ENCODE measurements at regions not wholly inside any gene's neighbourhood (a gene's known extent, or its start where the extent isn't known, plus 50 kb on each side); places are given as distances from the start of the nearest gene placed in this dataset.
"Not testable (repeated sequence)": the region's sequence is repeated elsewhere in the genome, so short reads cannot be mapped to it uniquely, and the experiment has no call there.

- no peak for TF ChIP-seq CTCF (conservative IDR thresholded peaks at IDR 0.05; ENCODE audit: low read depth)
- ChIA-PET POLR2A (ENCODE audit: low non-redundant PET) (no interaction called here), CTCF (no interaction called here)
- no peak overlapping the region for H3K27ac ChIP-seq
- no peak for DNase-seq (ENCODE audit: low spot score)
Observed at GRCh38 chr17:55925440-55925839, 174.6 kb downstream of the PCTP start.

GRCh38 chr17:55926276-55926990 is 175.6 kb downstream of the PCTP start:
- no peak for DNase-seq (ENCODE audit: low spot score)
- POLR2A ChIA-PET (ENCODE audit: low non-redundant PET), result no interaction called here
- no peak for TF ChIP-seq CTCF (conservative IDR thresholded peaks at IDR 0.05; ENCODE audit: low read depth)
- no peak overlapping the region for H3K27ac ChIP-seq
- CTCF ChIA-PET, result no interaction called here

GRCh38 chr17:55930291-55930809 is 179.5 kb downstream of the PCTP start:
- H3K27ac ChIP-seq, result no peak overlapping the region
- ChIA-PET CTCF (no interaction called here), POLR2A (ENCODE audit: low non-redundant PET) (no interaction called here)
- TF ChIP-seq CTCF (conservative IDR thresholded peaks at IDR 0.05; ENCODE audit: low read depth), result no peak
- no peak for DNase-seq (ENCODE audit: low spot score)

- TF ChIP-seq CTCF (conservative IDR thresholded peaks at IDR 0.05; ENCODE audit: low read depth), result no peak
- no peak overlapping the region for H3K27ac ChIP-seq
- ChIA-PET CTCF (no interaction called here), POLR2A (ENCODE audit: low non-redundant PET) (no interaction called here)
- DNase-seq (ENCODE audit: low spot score), result no peak
Observed at GRCh38 chr17:55931446-55931845, 180.6 kb downstream of the PCTP start.

- no peak overlapping the region for H3K27ac ChIP-seq
- no peak for DNase-seq (ENCODE audit: low spot score)
- no peak for TF ChIP-seq CTCF (conservative IDR thresholded peaks at IDR 0.05; ENCODE audit: low read depth)
- ChIA-PET POLR2A (ENCODE audit: low non-redundant PET) (no interaction called here), CTCF (no interaction called here)
Observed at GRCh38 chr17:55932973-55933372, 182.1 kb downstream of the PCTP start.

GRCh38 chr17:55939181-55939810 is 188.4 kb downstream of the PCTP start:
- DNase-seq (ENCODE audit: low spot score); POLR2A ChIA-PET (ENCODE audit: low non-redundant PET); H3K27ac ChIP-seq; CTCF ChIA-PET: not testable (repeated sequence)

GRCh38 chr17:55959756-55960155 is 193.5 kb upstream of the ANKFN1 start:
- TF ChIP-seq CTCF (conservative IDR thresholded peaks at IDR 0.05; ENCODE audit: low read depth), result no peak
- POLR2A ChIA-PET (ENCODE audit: low non-redundant PET), result no interaction called here
- CTCF ChIA-PET, result no interaction called here

More at GRCh38 chr17:55959756-55960155, 193.5 kb upstream of the ANKFN1 start:
- no peak for DNase-seq (ENCODE audit: low spot score)
- no peak overlapping the region for H3K27ac ChIP-seq
